ENCODE measurements at regions not wholly inside any gene's neighbourhood (a gene's known extent, or its start where the extent isn't known, plus 50 kb on each side); places are given as distances from the start of the nearest gene placed in this dataset.

- Histone ChIP-seq H3K4me3 (ENCODE audit: low read depth in 1 of 5, low read length in 5 of 5) (no peak overlapping the region), H3K9ac (ENCODE audit: low read length in 5 of 5) (no peak overlapping the region), H3K4me1 (ENCODE audit: control insufficient read depth in 5 of 5, insufficient read depth in 5 of 5, low read length in 5 of 5) (no peaks in the 10 kb centered on the region), H3K36me3 (ENCODE audit: control insufficient read depth in 5 of 5, insufficient read depth in 5 of 5, low read length in 5 of 5) (no peaks in the 10 kb centered on the region), H3K27me3 (ENCODE audit: control insufficient read depth in 5 of 5, insufficient read depth in 4 of 5, low read length in 5 of 5) (peaks cover 0 to 2% (median 0%) of the 10 kb centered on the region in 5 donors), H3K27ac (ENCODE audit: low read depth, low read length) (no peak overlapping the region), H3K9me3 (ENCODE audit: control insufficient read depth in 5 of 5, low read length in 5 of 5) (no peaks in the 10 kb centered on the region)
Observed at GRCh38 chr5:167754501-167755021, 536.9 kb upstream of the WWC1 start.

GRCh38 chr5:167755420-167755819 is 536.0 kb upstream of the WWC1 start:
- Histone ChIP-seq H3K36me3 (ENCODE audit: control insufficient read depth in 5 of 5, insufficient read depth in 5 of 5, low read length in 5 of 5) (no peaks in the 10 kb centered on the region), H3K4me3 (ENCODE audit: low read depth in 1 of 5, low read length in 5 of 5) (no peak overlapping the region), H3K4me1 (ENCODE audit: control insufficient read depth in 5 of 5, insufficient read depth in 5 of 5, low read length in 5 of 5) (no peaks in the 10 kb centered on the region), H3K9me3 (ENCODE audit: control insufficient read depth in 5 of 5, low read length in 5 of 5) (no peaks in the 10 kb centered on the region), H3K27me3 (ENCODE audit: control insufficient read depth in 5 of 5, insufficient read depth in 4 of 5, low read length in 5 of 5) (no peaks in the 10 kb centered on the region), H3K9ac (ENCODE audit: low read length in 5 of 5) (no peak overlapping the region), H3K27ac (ENCODE audit: low read depth, low read length) (no peak overlapping the region)

- Histone ChIP-seq H3K4me1 (ENCODE audit: control insufficient read depth in 5 of 5, insufficient read depth in 5 of 5, low read length in 5 of 5) (no peaks in the 10 kb centered on the region), H3K9me3 (ENCODE audit: control insufficient read depth in 5 of 5, low read length in 5 of 5) (no peaks in the 10 kb centered on the region), H3K27me3 (ENCODE audit: control insufficient read depth in 5 of 5, insufficient read depth in 4 of 5, low read length in 5 of 5) (no peaks in the 10 kb centered on the region), H3K9ac (ENCODE audit: low read length in 5 of 5) (no peak overlapping the region), H3K4me3 (ENCODE audit: low read depth in 1 of 5, low read length in 5 of 5) (no peak overlapping the region), H3K27ac (ENCODE audit: low read depth, low read length) (no peak overlapping the region), H3K36me3 (ENCODE audit: control insufficient read depth in 5 of 5, insufficient read depth in 5 of 5, low read length in 5 of 5) (no peaks in the 10 kb centered on the region)
Observed at GRCh38 chr5:167759057-167759821, 532.2 kb upstream of the WWC1 start.

DNA sequence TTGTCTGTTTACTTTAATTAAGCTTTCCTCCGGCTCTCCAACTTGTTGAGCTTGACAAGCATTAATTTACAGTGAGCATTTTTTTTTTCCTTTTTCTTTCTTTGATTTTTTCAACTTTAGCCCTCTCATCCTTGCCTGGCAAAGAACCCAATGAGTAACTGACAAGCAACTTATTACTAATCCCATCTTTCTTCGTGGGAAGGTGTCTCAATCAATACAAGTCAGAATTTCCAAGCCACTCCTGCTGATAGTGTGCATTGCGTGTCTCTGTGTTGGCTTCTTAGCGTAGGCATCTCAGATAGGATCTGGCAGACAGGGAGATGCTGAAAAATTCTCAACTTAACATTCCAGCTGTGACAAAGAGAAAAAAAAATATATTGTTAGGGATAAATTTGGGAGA is 527.7 kb upstream of the WWC1 start:
- Histone ChIP-seq H3K27me3 (ENCODE audit: control insufficient read depth in 5 of 5, insufficient read depth in 4 of 5, low read length in 5 of 5) (peaks cover 0 to 3% (median 0%) of the 10 kb centered on the region in 5 donors), H3K4me1 (ENCODE audit: control insufficient read depth in 5 of 5, insufficient read depth in 5 of 5, low read length in 5 of 5) (no peaks in the 10 kb centered on the region), H3K27ac (ENCODE audit: low read depth, low read length) (no peak overlapping the region), H3K9me3 (ENCODE audit: control insufficient read depth in 5 of 5, low read length in 5 of 5) (no peaks in the 10 kb centered on the region), H3K4me3 (ENCODE audit: low read depth in 1 of 5, low read length in 5 of 5) (no peak overlapping the region), H3K36me3 (ENCODE audit: control insufficient read depth in 5 of 5, insufficient read depth in 5 of 5, low read length in 5 of 5) (no peaks in the 10 kb centered on the region), H3K9ac (ENCODE audit: low read length in 5 of 5) (no peak overlapping the region)

- no peak overlapping the region for H3K27ac ChIP-seq (ENCODE audit: low read depth, low read length)
- H3K36me3 ChIP-seq (ENCODE audit: control insufficient read depth in 5 of 5, insufficient read depth in 5 of 5, low read length in 5 of 5), result no peaks in the 10 kb centered on the region
- no peaks in the 10 kb centered on the region for H3K4me1 ChIP-seq (ENCODE audit: control insufficient read depth in 5 of 5, insufficient read depth in 5 of 5, low read length in 5 of 5)
- H3K9ac ChIP-seq (ENCODE audit: low read length in 5 of 5), result no peak overlapping the region
- H3K9me3 ChIP-seq (ENCODE audit: control insufficient read depth in 5 of 5, low read length in 5 of 5), result no peaks in the 10 kb centered on the region
- H3K4me3 ChIP-seq (ENCODE audit: low read depth in 1 of 5, low read length in 5 of 5), result no peak overlapping the region
- peaks cover 0 to 3% (median 0%) of the 10 kb centered on the region in 5 donors for H3K27me3 ChIP-seq (ENCODE audit: control insufficient read depth in 5 of 5, insufficient read depth in 4 of 5, low read length in 5 of 5)
Observed at GRCh38 chr5:167764641-167765289, 526.7 kb upstream of the WWC1 start.

- no peak overlapping the region for H3K27ac ChIP-seq (ENCODE audit: low read depth, low read length)
- no peaks in the 10 kb centered on the region for H3K36me3 ChIP-seq (ENCODE audit: control insufficient read depth in 5 of 5, insufficient read depth in 5 of 5, low read length in 5 of 5)
Observed at GRCh38 chr5:167765352-167765751, 526.1 kb upstream of the WWC1 start.

DNA sequence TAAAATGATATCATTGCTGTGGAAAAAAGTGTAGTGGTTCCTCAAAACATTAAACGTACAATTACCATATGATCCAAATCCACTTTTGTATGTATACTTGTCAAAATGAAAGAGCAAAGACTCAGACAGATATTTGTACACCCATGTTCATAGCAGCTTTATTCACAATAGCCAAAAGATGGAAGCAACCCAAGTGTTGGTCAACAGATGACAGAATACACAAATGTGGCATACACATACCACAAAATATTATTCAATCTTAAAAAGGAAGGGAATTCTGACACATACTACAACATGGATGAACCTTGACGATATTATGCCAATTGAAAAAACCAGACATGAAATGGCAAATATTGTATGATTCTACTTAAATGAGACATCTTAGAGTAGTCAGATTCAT is 524.5 kb upstream of the WWC1 start:
- Histone ChIP-seq H3K27me3 (ENCODE audit: control insufficient read depth in 5 of 5, insufficient read depth in 4 of 5, low read length in 5 of 5) (peaks cover 0 to 3% (median 0%) of the 10 kb centered on the region in 5 donors), H3K4me1 (ENCODE audit: control insufficient read depth in 5 of 5, insufficient read depth in 5 of 5, low read length in 5 of 5) (no peaks in the 10 kb centered on the region), H3K36me3 (ENCODE audit: control insufficient read depth in 5 of 5, insufficient read depth in 5 of 5, low read length in 5 of 5) (no peaks in the 10 kb centered on the region), H3K9ac (ENCODE audit: low read length in 5 of 5) (no peak overlapping the region), H3K9me3 (ENCODE audit: control insufficient read depth in 5 of 5, low read length in 5 of 5) (no peaks in the 10 kb centered on the region), H3K27ac (ENCODE audit: low read depth, low read length) (no peak overlapping the region), H3K4me3 (ENCODE audit: low read depth in 1 of 5, low read length in 5 of 5) (no peak overlapping the region)

More at GRCh38 chr5:167765352-167765751, 526.1 kb upstream of the WWC1 start:
- Histone ChIP-seq H3K4me3 (ENCODE audit: low read depth in 1 of 5, low read length in 5 of 5) (no peak overlapping the region), H3K4me1 (ENCODE audit: control insufficient read depth in 5 of 5, insufficient read depth in 5 of 5, low read length in 5 of 5) (no peaks in the 10 kb centered on the region), H3K9me3 (ENCODE audit: control insufficient read depth in 5 of 5, low read length in 5 of 5) (no peaks in the 10 kb centered on the region), H3K27me3 (ENCODE audit: control insufficient read depth in 5 of 5, insufficient read depth in 4 of 5, low read length in 5 of 5) (peaks cover 0 to 3% (median 0%) of the 10 kb centered on the region in 5 donors), H3K9ac (ENCODE audit: low read length in 5 of 5) (no peak overlapping the region)

DNA sequence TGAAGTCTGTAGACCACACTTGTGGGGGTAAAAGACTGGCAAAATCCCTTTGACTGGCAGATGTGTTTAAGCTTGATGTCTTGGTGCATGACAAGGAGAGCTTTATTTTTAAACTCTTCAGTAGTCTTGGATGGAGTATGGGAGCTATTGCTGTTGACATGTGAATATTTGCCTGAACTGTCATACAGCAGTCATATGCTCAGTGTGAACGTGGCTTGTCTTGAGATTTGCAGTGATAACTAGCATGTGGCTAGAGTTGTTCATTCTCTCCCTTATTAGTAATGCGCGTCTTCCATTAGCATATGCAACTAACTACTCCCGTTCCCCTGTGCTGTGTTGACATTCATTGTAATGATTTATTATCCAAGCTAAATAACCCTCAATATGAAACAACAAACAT is 523.6 kb upstream of the WWC1 start:
- Histone ChIP-seq H3K4me3 (ENCODE audit: low read depth in 1 of 5, low read length in 5 of 5) (no peak overlapping the region), H3K4me1 (ENCODE audit: control insufficient read depth in 5 of 5, insufficient read depth in 5 of 5, low read length in 5 of 5) (no peaks in the 10 kb centered on the region), H3K9ac (ENCODE audit: low read length in 5 of 5) (no peak overlapping the region), H3K27me3 (ENCODE audit: control insufficient read depth in 5 of 5, insufficient read depth in 4 of 5, low read length in 5 of 5) (peaks cover 0 to 3% (median 0%) of the 10 kb centered on the region in 5 donors), H3K9me3 (ENCODE audit: control insufficient read depth in 5 of 5, low read length in 5 of 5) (no peaks in the 10 kb centered on the region), H3K36me3 (ENCODE audit: control insufficient read depth in 5 of 5, insufficient read depth in 5 of 5, low read length in 5 of 5) (no peaks in the 10 kb centered on the region), H3K27ac (ENCODE audit: low read depth, low read length) (no peak overlapping the region)

DNA sequence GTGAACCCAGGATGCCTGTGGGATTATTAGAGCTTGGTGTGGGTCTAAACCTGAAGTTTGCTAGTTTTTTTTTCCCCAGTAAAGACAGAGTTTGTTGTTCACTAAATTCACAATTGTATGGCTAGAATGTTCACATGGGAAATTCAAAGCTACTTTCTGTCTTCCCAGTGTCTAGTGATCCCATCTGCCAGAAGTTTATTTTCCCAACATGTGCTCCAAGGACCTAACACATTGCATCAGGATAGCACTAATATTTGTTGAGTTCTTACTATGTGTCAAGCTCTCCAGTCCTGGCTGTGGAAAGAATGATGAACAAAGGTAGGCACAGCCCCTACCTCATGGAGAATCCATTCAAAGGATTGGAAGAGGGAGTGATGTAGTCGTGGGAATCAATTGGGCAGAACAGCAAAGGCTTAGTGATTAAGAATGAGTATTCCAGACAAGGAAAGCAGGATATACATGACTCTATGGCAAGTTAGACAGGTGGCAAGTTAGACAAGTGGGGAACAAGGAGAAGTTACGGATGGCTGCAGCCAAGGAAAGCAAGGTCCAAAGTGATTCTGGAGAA is 521.5 kb upstream of the WWC1 start:
- no peak overlapping the region for H3K9ac ChIP-seq (ENCODE audit: low read length in 5 of 5)
- H3K9me3 ChIP-seq (ENCODE audit: control insufficient read depth in 5 of 5, low read length in 5 of 5), result no peaks in the 10 kb centered on the region
- no peaks in the 10 kb centered on the region for H3K4me1 ChIP-seq (ENCODE audit: control insufficient read depth in 5 of 5, insufficient read depth in 5 of 5, low read length in 5 of 5)
- no peaks in the 10 kb centered on the region for H3K36me3 ChIP-seq (ENCODE audit: control insufficient read depth in 5 of 5, insufficient read depth in 5 of 5, low read length in 5 of 5)
- H3K27ac ChIP-seq (ENCODE audit: low read depth, low read length), result no peak overlapping the region
- no peaks in the 10 kb centered on the region for H3K27me3 ChIP-seq (ENCODE audit: control insufficient read depth in 5 of 5, insufficient read depth in 4 of 5, low read length in 5 of 5)
- H3K4me3 ChIP-seq (ENCODE audit: low read depth in 1 of 5, low read length in 5 of 5), result no peak overlapping the region

DNA sequence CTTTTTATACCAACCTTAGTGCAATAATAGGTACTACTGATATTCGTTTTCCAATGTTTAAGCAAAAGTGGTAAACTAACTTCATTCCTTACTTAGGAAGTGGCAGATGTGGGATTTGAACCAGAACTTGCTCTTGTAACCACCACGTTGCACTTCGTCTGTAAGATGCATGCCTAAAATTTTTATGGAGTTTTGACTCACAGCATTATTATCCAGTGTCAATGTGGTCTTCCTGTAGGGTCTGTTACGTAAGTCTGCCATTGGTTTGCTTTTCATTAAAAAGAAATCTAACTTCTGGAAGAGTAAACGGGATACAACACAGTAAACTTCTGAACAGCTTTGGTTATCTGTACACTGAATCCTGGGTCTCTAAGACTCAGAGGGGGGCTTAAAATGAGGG is 521.0 kb upstream of the WWC1 start:
- Histone ChIP-seq H3K9ac (ENCODE audit: low read length in 5 of 5) (no peak overlapping the region), H3K27ac (ENCODE audit: low read depth, low read length) (no peak overlapping the region)

More for the DNA sequence above, 521.0 kb upstream of the WWC1 start:
- Histone ChIP-seq H3K4me3 (ENCODE audit: low read depth in 1 of 5, low read length in 5 of 5) (no peak overlapping the region), H3K36me3 (ENCODE audit: control insufficient read depth in 5 of 5, insufficient read depth in 5 of 5, low read length in 5 of 5) (no peaks in the 10 kb centered on the region), H3K27me3 (ENCODE audit: control insufficient read depth in 5 of 5, insufficient read depth in 4 of 5, low read length in 5 of 5) (no peaks in the 10 kb centered on the region), H3K9me3 (ENCODE audit: control insufficient read depth in 5 of 5, low read length in 5 of 5) (no peaks in the 10 kb centered on the region), H3K4me1 (ENCODE audit: control insufficient read depth in 5 of 5, insufficient read depth in 5 of 5, low read length in 5 of 5) (no peaks in the 10 kb centered on the region)

All from subcutaneous abdominal adipose tissue (tissue), 5 donors.